ENCODE measurements at regions not wholly inside any gene's neighbourhood (a gene's known extent, or its start where the extent isn't known, plus 50 kb on each side); places are given as distances from the start of the nearest gene placed in this dataset.
"Not testable (repeated sequence)": the region's sequence is repeated elsewhere in the genome, so short reads cannot be mapped to it uniquely, and the experiment has no call there.

DNA sequence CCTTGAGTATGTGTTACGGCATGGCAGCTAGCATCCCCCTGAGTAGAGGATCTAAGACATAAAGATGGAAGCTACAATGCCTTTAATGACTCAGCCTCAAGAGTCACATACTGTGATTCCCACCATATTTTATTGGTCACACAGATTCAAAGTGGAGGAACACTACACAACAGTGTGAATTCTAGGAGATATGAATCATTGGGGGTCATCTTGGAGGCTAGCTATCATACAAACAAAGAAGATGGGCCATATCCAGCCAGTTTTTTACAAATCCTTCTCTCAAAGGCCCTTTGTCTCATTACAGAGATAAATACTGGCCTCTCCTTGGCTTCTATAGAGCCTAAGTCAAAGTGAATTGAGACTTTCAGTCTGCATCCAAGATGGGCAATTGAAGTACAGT lies 177.0 kb downstream of the TBX15 start:
- Histone ChIP-seq H3K4me3 (ENCODE audit: low read length, poor library complexity, severe bottlenecking) (no peak overlapping the region), H3K9me2 (replicated peaks; ENCODE audit: low read depth, low read length) (no peaks in the 10 kb centered on the region), H3K4me2 (ENCODE audit: low read depth, low read length, poor library complexity, severe bottlenecking) (no peak overlapping the region), H3K9me3 (ENCODE audit: insufficient read depth, low read depth, low read length) (no peaks in the 10 kb centered on the region), H3K4me1 (ENCODE audit: insufficient read depth, low read length, poor library complexity, severe bottlenecking) (no peaks in the 10 kb centered on the region), H2AFZ (ENCODE audit: low read length) (no peak overlapping the region), H3K79me2 (ENCODE audit: insufficient read depth, low read length) (no peaks in the 10 kb centered on the region), H3K9ac (ENCODE audit: low read depth, low read length, poor library complexity, severe bottlenecking) (no peak overlapping the region), H4K20me1 (ENCODE audit: insufficient read depth, low read length, poor library complexity, severe bottlenecking) (no peaks in the 10 kb centered on the region), H3K36me3 (ENCODE audit: insufficient read depth, low read length) (no peaks in the 10 kb centered on the region), H3F3A (ENCODE audit: low read depth) (no peaks in the 10 kb centered on the region), H3K27me3 (ENCODE audit: insufficient read depth, low read length, poor library complexity, severe bottlenecking) (no peaks in the 10 kb centered on the region)
- TF ChIP-seq, protein P1, sequence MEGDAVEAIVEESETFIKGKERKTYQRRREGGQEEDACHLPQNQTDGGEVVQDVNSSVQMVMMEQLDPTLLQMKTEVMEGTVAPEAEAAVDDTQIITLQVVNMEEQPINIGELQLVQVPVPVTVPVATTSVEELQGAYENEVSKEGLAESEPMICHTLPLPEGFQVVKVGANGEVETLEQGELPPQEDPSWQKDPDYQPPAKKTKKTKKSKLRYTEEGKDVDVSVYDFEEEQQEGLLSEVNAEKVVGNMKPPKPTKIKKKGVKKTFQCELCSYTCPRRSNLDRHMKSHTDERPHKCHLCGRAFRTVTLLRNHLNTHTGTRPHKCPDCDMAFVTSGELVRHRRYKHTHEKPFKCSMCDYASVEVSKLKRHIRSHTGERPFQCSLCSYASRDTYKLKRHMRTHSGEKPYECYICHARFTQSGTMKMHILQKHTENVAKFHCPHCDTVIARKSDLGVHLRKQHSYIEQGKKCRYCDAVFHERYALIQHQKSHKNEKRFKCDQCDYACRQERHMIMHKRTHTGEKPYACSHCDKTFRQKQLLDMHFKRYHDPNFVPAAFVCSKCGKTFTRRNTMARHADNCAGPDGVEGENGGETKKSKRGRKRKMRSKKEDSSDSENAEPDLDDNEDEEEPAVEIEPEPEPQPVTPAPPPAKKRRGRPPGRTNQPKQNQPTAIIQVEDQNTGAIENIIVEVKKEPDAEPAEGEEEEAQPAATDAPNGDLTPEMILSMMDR (conservative IDR thresholded peaks at IDR 0.05; ENCODE audit: low read length): no peak
- TF ChIP-seq EZH2phosphoT487 (IDR thresholded peaks at IDR 0.05; ENCODE audit: borderline replicate concordance): no peak

- no peaks in the 10 kb centered on the region for H3K4me1 ChIP-seq (ENCODE audit: insufficient read depth, low read length, poor library complexity, severe bottlenecking)
Observed at GRCh38 chr1:118809586-118809985, 178.6 kb downstream of the TBX15 start.

GRCh38 chr1:118803128-118803527 lies 185.0 kb downstream of the TBX15 start:
- H3K9me2 ChIP-seq (replicated peaks; ENCODE audit: low read depth, low read length): not testable (repeated sequence)

More at GRCh38 chr1:118809586-118809985, 178.6 kb downstream of the TBX15 start:
- Histone ChIP-seq H3F3A (ENCODE audit: low read depth) (no peaks in the 10 kb centered on the region), H3K9me3 (ENCODE audit: insufficient read depth, low read depth, low read length) (no peaks in the 10 kb centered on the region), H3K4me2 (ENCODE audit: low read depth, low read length, poor library complexity, severe bottlenecking) (no peak overlapping the region), H3K27me3 (ENCODE audit: insufficient read depth, low read length, poor library complexity, severe bottlenecking) (no peaks in the 10 kb centered on the region), H3K4me3 (ENCODE audit: low read length, poor library complexity, severe bottlenecking) (no peak overlapping the region), H3K9ac (ENCODE audit: low read depth, low read length, poor library complexity, severe bottlenecking) (no peak overlapping the region), H3K9me2 (replicated peaks; ENCODE audit: low read depth, low read length) (no peaks in the 10 kb centered on the region), H3K79me2 (ENCODE audit: insufficient read depth, low read length) (no peaks in the 10 kb centered on the region), H3K36me3 (ENCODE audit: insufficient read depth, low read length) (no peaks in the 10 kb centered on the region), H4K20me1 (ENCODE audit: insufficient read depth, low read length, poor library complexity, severe bottlenecking) (no peaks in the 10 kb centered on the region), H2AFZ (ENCODE audit: low read length) (no peak overlapping the region)
- no peak for TF ChIP-seq EZH2phosphoT487 (IDR thresholded peaks at IDR 0.05; ENCODE audit: borderline replicate concordance)
- TF ChIP-seq, protein P1 (conservative IDR thresholded peaks at IDR 0.05; ENCODE audit: low read length): no peak

DNA sequence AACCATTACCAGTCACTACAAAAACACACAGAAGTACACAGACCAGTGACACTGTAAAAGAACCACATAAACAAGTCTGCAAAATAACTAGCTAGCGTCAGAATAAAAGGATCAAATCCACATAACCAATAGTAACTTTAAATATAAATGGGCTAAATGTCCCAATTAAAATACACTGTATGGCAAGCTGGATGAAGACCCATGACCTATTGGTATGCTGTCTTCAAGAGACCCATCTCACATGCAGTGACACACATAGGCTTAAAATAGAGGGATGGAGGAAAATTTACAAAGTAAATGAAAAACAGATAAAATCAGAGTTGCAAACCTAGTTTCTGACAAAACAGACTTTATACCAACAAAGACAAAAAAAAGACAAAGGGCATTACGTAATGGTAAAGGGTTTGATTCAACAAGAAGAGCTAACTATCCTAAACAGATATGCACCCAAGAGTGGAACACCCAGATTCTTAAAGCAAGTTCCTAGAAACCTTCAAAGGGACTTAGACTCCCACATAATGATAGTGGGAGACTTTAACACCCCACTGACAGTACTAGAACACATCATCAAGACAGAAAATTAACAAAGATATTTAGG lies 196.9 kb downstream of the TBX15 start:
- H3K36me3 ChIP-seq (ENCODE audit: insufficient read depth, low read length): no peaks in the 10 kb centered on the region
- no peaks in the 10 kb centered on the region for H3K4me1 ChIP-seq (ENCODE audit: insufficient read depth, low read length, poor library complexity, severe bottlenecking)
- no peak for TF ChIP-seq EZH2phosphoT487 (IDR thresholded peaks at IDR 0.05; ENCODE audit: borderline replicate concordance)
- no peak overlapping the region for H3K4me3 ChIP-seq (ENCODE audit: low read length, poor library complexity, severe bottlenecking)
- H2AFZ ChIP-seq (ENCODE audit: low read length): no peak overlapping the region
- H3F3A ChIP-seq (ENCODE audit: low read depth): no peaks in the 10 kb centered on the region
- H3K9ac ChIP-seq (ENCODE audit: low read depth, low read length, poor library complexity, severe bottlenecking): no peak overlapping the region
- H3K9me2 ChIP-seq (replicated peaks; ENCODE audit: low read depth, low read length): no peaks in the 10 kb centered on the region
- H3K79me2 ChIP-seq (ENCODE audit: insufficient read depth, low read length): no peaks in the 10 kb centered on the region
- no peaks in the 10 kb centered on the region for H3K27me3 ChIP-seq (ENCODE audit: insufficient read depth, low read length, poor library complexity, severe bottlenecking)
- H3K4me2 ChIP-seq (ENCODE audit: low read depth, low read length, poor library complexity, severe bottlenecking): no peak overlapping the region
- no peaks in the 10 kb centered on the region for H4K20me1 ChIP-seq (ENCODE audit: insufficient read depth, low read length, poor library complexity, severe bottlenecking)
- H3K9me3 ChIP-seq (ENCODE audit: insufficient read depth, low read depth, low read length): no peaks in the 10 kb centered on the region; the same call in 1 of the 2 replicates

More at GRCh38 chr1:118803128-118803527, 185.0 kb downstream of the TBX15 start:
- H3K4me1 ChIP-seq (ENCODE audit: insufficient read depth, low read length, poor library complexity, severe bottlenecking); H3K4me3 ChIP-seq (ENCODE audit: low read length, poor library complexity, severe bottlenecking); H2AFZ ChIP-seq (ENCODE audit: low read length); H3K9ac ChIP-seq (ENCODE audit: low read depth, low read length, poor library complexity, severe bottlenecking); H3K36me3 ChIP-seq (ENCODE audit: insufficient read depth, low read length); H3K9me3 ChIP-seq (ENCODE audit: insufficient read depth, low read depth, low read length); H4K20me1 ChIP-seq (ENCODE audit: insufficient read depth, low read length, poor library complexity, severe bottlenecking); H3K79me2 ChIP-seq (ENCODE audit: insufficient read depth, low read length); H3F3A ChIP-seq (ENCODE audit: low read depth); H3K4me2 ChIP-seq (ENCODE audit: low read depth, low read length, poor library complexity, severe bottlenecking); H3K27me3 ChIP-seq (ENCODE audit: insufficient read depth, low read length, poor library complexity, severe bottlenecking): not testable (repeated sequence)

Data from Loucy (cell line).